ENCODE measurements at regions not wholly inside any gene's neighbourhood (a gene's known extent, or its start where the extent isn't known, plus 50 kb on each side); places are given as distances from the start of the nearest gene placed in this dataset.

DNA sequence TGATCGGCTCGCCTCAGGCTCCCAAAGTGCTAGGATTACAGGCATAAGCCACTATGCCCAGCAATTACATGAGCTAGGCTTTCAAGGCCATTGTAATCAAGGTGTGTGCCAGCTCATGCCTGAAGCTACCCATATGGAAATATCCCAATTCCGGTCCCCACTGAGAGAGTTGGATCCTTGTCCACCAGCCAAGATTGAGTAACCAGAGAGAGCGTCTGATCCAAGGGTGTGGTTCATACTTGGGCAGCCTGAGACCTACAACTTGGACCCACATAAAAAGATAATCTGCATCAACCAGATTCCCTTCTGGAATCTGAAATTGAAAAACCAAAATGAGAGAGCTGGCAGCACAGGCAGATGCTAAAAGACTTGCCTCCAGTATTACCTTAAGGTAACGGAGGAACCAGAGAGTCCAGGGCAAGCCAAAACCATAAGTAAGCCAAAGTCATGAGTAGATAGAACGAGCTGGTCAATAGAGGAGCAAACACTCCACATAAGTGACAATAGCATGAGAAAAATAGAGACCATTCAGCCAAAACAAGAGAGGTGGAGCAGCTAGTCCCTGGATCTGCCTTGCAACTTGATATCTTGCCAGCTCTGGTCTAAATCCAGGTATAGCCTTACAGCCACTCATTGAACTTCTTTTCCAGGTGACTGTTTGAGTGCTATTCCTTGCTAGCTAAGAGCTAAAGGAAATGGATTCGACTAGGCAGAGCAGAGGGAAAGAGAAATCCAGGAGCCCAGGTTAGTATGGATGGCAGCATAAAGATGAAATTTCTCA lies 63.8 kb upstream of the ATP1A1 start:
- TF ChIP-seq, protein P1, sequence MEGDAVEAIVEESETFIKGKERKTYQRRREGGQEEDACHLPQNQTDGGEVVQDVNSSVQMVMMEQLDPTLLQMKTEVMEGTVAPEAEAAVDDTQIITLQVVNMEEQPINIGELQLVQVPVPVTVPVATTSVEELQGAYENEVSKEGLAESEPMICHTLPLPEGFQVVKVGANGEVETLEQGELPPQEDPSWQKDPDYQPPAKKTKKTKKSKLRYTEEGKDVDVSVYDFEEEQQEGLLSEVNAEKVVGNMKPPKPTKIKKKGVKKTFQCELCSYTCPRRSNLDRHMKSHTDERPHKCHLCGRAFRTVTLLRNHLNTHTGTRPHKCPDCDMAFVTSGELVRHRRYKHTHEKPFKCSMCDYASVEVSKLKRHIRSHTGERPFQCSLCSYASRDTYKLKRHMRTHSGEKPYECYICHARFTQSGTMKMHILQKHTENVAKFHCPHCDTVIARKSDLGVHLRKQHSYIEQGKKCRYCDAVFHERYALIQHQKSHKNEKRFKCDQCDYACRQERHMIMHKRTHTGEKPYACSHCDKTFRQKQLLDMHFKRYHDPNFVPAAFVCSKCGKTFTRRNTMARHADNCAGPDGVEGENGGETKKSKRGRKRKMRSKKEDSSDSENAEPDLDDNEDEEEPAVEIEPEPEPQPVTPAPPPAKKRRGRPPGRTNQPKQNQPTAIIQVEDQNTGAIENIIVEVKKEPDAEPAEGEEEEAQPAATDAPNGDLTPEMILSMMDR (conservative IDR thresholded peaks at IDR 0.05; ENCODE audit: low read depth, low read length), result no peak
- no peak for TF ChIP-seq EZH2 (IDR thresholded peaks at IDR 0.05; ENCODE audit: low read length, unreplicated experiment)
- no peak for TF ChIP-seq EZH2phosphoT487 (IDR thresholded peaks at IDR 0.05; ENCODE audit: borderline replicate concordance, low read length)

Data from PC-3 (cell line).